ENCODE measurements at regions not wholly inside any gene's neighbourhood (a gene's known extent, or its start where the extent isn't known, plus 50 kb on each side); places are given as distances from the start of the nearest gene placed in this dataset.
A peak's percentile ranks its signal among the peaks of the same experiment; 100 is the strongest.
"Not testable (repeated sequence)": the region's sequence is repeated elsewhere in the genome, so short reads cannot be mapped to it uniquely, and the experiment has no call there.

GRCh38 chr6:130494729-130495128 is 128.9 kb downstream of the TMEM200A start:
- DNase-seq = no peak

- no peak for DNase-seq
Observed at GRCh38 chr6:130500693-130501092, 134.9 kb downstream of the TMEM200A start.

- peak; percentile 13 for DNase-seq
Observed at GRCh38 chr6:130503146-130503545, 137.3 kb downstream of the TMEM200A start.

GRCh38 chr6:130505808-130506598 is 140.2 kb downstream of the TMEM200A start:
- no peak for DNase-seq

- not testable (repeated sequence) for DNase-seq
Observed at GRCh38 chr6:130507005-130507665, 141.3 kb downstream of the TMEM200A start.

- DNase-seq = no peak
Observed at GRCh38 chr6:130507666-130508028, 141.8 kb downstream of the TMEM200A start.

GRCh38 chr6:130513770-130514169 is 148.0 kb downstream of the TMEM200A start:
- DNase-seq = peak; percentile 88

GRCh38 chr6:130514712-130515111 is 148.9 kb downstream of the TMEM200A start:
- no peak for DNase-seq

- no peak for DNase-seq
Observed at GRCh38 chr6:130515306-130515705, 149.5 kb downstream of the TMEM200A start.

- DNase-seq = no peak
Observed at GRCh38 chr6:130516604-130517003, 150.8 kb downstream of the TMEM200A start.

GRCh38 chr6:130517444-130517931 is 151.7 kb downstream of the TMEM200A start:
- DNase-seq = peak; percentile 36

- no peak for DNase-seq
Observed at GRCh38 chr6:130518588-130518987, 152.8 kb downstream of the TMEM200A start.

GRCh38 chr6:130520221-130520620 is 154.4 kb downstream of the TMEM200A start:
- DNase-seq = no peak

GRCh38 chr6:130520801-130521200 is 155.0 kb downstream of the TMEM200A start:
- DNase-seq = no peak

GRCh38 chr6:130524552-130524951 is 158.7 kb downstream of the TMEM200A start:
- DNase-seq = no peak

- no peak for DNase-seq
Observed at GRCh38 chr6:130525408-130525807, 159.6 kb downstream of the TMEM200A start.

- DNase-seq = no peak
Observed at GRCh38 chr6:130526466-130526865, 160.6 kb downstream of the TMEM200A start.

GRCh38 chr6:130527173-130527572 is 161.4 kb downstream of the TMEM200A start:
- DNase-seq = no peak

GRCh38 chr6:130529569-130530149 is 163.8 kb downstream of the TMEM200A start:
- DNase-seq = no peak

GRCh38 chr6:130534627-130535026 is 168.8 kb downstream of the TMEM200A start:
- DNase-seq = no peak

- no peak for DNase-seq
Observed at GRCh38 chr6:130535242-130535641, 169.4 kb downstream of the TMEM200A start.

- no peak for DNase-seq
Observed at GRCh38 chr6:130537447-130537846, 171.6 kb downstream of the TMEM200A start.

- DNase-seq = no peak
Observed at GRCh38 chr6:130547723-130548122, 181.9 kb downstream of the TMEM200A start.
